ENCODE measurements at regions not wholly inside any gene's neighbourhood (a gene's known extent, or its start where the extent isn't known, plus 50 kb on each side); places are given as distances from the start of the nearest gene placed in this dataset.
"Not testable (repeated sequence)": the region's sequence is repeated elsewhere in the genome, so short reads cannot be mapped to it uniquely, and the experiment has no call there.

DNA sequence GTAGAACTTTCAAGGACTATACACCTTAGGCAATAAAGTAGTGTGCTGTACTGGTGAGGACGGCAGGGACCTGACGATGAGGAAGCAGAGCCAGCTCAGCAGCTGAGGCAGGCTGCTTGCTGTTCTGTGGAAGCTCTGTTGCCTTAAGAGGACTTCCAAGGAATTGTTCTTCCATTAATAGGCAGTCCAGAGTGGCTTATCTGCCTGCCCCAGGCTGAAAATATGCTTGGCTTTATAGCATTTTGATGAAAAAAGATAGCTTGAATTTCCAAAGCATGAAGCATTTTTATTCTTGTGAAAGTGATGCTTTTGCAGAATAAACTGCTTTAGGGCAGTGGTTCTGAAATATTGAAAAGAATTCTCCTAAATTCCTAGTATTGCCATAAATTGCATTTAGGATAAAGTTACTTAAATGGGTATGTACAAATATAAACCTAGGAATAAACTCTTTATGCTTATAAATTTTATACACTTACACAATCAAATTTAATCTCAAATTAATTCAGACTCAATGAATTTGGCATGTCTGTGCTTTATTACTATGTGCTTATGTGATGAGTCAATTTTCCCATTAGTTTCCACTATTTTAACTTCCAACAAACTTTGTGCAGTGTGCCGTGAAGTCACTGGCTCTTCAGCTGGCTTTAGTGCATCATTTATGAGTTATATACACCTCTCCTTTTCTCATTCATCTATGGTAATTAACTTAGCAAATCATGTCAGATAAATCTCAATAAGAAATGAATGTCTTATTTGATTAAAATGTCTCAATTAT lies 231.0 kb upstream of the RASGRP1 start:
- DNase-seq (ENCODE audit: insufficient read length, low spot score) (no peak), FAIRE-seq (no peak)

DNA sequence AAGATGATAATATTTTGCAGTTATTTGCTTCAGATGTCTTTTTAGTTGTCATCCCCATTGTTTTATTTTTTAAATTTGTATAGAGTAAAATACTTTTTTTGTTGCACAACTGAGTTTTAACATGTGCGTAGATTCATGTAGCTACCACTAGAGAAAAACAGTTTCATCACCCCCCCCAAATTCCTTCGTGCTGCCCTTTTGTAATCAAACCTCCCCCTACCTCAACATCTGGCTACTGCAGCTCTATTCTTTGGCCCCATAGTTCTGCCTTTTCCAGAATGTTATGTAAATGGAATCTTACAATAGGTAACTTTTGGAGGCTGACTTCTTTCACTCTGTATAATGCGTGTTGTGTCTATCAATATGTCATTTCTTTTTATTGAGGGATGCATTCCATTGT lies 232.0 kb upstream of the RASGRP1 start:
- DNase-seq (ENCODE audit: insufficient read length, low spot score) (no peak), FAIRE-seq (no peak)

DNA sequence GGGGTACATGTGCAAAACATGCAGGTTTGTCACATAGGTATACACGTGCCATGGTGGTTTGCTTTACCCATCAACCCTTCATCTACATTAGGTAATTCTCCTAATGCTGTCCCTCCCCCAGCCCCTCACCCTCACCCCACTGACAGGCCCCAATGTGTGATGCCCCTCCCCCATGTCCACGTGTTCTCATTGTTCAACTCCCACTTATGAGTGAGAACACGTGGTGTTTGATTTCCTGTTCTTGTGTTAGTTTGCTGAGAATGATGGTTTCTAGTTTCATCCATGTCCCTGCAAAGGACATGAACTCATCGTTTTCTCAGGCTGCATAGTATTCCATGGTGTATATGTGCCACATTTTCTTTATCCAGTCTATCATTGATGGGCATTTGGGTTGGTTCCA lies 232.9 kb upstream of the RASGRP1 start:
- FAIRE-seq: not testable (repeated sequence)

DNA sequence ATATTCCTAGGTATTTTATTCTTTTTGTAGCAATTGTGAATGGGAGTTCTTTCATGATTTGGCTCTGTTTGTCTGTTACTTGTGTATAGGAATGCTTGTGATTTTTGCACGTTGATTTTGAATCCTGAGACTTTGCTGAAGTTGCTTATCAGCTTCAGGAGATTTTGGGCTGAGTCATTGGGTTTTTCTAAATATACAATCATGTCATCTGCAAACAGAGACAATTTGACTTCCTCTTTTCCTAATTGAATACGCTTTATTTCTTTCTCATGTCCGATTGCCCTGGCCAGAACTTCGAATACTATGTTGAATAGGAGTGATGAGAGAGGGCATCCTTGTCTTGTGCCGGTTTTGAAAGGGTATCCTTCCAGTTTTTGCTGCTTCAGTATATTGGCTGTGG lies 234.6 kb upstream of the RASGRP1 start:
- not testable (repeated sequence) for DNase-seq (ENCODE audit: insufficient read length, low spot score); FAIRE-seq

More for the DNA sequence above, 232.9 kb upstream of the RASGRP1 start:
- DNase-seq (ENCODE audit: insufficient read length, low spot score): not testable (repeated sequence)

DNA sequence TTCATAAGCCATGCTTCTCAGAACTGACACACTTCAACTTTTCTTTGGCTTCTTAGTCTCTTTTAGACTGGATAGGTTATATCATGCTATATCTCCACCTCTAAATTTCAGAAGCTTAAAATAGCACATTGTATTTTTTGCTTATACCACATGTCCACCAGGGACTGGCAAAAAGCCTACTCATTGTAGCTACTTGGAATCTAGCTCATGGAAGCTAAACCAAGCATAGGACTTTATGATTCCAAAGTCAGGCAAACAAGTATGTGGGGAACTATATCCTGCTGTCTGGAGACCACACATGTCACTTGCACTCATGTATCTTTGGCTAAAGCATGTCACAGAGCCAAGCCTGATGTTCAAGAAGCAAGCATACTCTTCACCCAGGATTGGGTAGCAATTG lies 245.0 kb upstream of the RASGRP1 start:
- DNase-seq (ENCODE audit: insufficient read length, low spot score) (no peak), FAIRE-seq (no peak)

DNA sequence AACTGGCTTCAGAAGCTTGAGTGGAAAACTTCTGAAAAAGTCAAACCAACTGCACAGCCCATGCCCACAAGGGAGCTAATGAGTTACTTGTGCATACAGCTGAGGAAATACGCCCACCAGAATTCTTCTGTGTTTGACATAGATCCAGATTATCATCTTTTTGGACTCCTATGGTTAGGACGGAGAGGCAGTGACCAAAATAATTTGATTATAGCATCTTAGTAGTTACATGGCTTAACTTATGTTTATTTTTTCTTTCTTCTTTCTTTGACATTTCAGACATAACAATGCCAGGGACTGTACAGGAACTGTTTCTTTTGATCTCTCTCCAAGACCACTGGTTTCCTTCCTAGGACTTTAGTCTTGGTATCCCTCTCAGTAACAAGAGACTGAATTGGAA lies 246.1 kb upstream of the RASGRP1 start:
- no peak for DNase-seq (ENCODE audit: insufficient read length, low spot score)
- FAIRE-seq: no peak

DNA sequence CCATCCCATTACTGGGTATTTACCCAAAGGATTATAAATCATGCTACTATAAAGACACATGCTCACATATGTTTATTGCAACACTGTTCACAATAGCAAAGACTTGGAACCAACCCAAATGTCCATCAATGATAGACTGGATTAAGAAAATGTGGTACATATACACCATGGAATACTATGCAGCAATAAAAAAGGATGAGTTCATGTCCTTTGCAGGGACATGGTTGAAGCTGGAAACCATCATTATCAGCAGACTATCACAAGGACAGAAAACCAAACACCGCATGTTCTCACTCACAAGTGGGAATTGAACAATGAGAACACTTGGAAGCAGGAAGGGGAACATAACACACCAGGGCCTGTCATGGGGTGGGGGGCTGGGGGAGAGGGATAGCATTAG lies 249.6 kb upstream of the RASGRP1 start:
- not testable (repeated sequence) for FAIRE-seq; DNase-seq (ENCODE audit: insufficient read length, low spot score)

DNA sequence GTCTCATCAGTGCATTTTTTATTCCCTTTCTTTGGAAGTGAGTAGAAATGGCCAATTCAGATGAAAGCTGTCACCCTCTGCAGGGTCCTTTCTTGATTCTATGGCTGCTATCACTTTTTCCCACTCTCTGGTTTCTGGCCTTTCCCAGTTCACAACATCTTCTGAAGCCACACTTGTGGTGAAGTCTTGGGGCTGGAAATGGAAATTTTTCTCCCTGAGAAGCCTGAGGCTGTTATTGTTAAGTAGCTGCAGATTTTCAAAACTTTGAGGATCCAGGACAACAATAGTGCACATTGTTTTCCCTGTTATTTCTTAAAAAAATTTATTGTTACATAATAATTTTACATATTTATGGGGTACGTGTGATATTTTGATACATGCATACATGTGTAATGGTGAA lies 250.3 kb upstream of the RASGRP1 start:
- DNase-seq (ENCODE audit: insufficient read length, low spot score): no peak
- no peak for FAIRE-seq

DNA sequence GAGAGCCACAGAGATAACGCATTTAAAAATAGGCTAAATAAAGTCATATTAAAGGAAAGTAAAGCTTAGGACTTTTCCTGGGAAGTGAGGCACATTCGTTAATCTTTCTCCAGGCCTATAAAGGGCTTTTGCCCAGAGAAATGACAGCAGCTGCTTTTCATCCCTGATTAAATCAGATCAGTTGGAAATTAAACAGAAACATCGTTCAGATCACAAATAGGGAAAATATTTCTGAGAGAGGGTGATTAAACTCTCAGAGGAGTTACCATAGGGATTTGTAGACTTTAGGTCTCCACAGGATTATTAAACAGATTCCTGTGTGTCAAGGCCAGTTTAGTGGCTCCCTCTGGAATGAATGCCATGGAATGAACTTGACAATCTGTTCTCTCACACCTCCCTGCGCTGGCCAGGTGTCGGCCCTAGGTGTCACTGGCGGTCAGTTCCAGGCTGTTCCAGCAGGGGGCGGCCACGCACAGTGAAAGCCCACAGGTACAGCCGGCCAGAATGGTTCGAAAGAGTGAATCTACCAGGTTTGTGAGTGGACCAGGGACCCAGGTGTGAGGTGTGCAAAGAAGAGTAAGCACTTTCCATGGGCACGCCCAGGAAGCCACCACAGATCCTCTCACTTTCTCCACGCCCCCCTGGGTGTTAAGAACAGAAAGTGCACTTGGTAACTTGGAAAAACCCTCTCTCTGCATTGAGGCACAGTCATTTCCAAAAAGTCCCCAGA lies 253.0 kb upstream of the RASGRP1 start:
- DNase-seq (ENCODE audit: insufficient read length, low spot score): peak; percentile 61
- FAIRE-seq: peak; percentile 57

DNA sequence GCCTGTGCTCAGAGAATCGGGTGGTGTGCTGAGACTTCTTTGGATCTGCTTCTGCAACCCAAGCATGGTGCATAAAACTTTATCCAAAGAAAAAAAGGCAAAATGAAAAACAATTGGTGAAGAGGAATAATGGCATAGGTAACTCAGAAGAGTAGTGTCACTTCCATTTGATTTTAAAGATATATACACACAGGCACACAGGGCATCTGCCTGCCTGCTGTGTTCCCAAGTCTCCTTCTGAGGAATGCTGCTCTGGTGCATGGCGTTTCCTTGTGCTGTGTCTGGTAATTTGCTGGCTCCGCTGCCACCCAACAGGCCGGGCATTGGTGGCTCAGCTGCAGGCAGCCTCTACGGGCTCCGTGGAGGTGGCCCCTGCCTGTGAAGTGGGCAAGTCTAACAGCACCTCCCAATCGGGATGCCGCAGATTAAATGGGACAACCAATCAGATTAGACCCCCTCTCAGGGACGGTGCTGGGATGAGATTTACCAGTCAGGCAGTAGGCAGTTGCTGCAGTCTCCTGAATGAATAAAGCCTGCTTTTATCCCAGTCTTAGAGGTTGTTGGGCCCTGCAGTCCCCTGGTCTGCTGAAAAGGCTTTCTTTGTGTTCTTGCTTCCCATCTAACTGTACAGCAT lies 253.7 kb upstream of the RASGRP1 start:
- FAIRE-seq: no peak
- no peak for DNase-seq (ENCODE audit: insufficient read length, low spot score)

DNA sequence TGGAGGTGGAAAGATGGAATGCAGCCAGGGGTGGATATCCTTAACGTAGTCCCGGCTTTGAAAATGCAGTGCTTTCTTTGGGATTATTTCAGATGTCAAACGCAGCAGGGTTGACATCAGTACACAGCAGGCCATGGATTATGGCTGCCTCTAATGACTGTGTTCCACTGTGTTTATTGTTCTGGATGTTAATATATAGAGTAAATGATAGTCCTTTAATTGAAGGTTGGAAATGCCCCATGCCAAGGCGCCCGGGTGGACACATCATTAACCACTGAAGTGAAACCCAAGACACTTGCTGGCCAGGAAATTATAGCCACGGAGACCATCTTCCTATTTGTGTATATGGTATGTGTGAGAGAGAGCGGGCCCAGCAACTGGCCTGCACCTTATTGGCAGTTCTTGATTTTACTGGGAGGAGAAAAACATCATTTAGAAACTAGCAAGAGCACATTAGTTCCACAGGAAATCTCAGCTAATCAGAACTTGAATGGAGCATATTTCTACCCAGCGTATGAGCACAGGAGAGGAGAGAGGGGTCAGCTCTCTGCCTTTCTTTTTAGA lies 254.9 kb upstream of the RASGRP1 start:
- no peak for FAIRE-seq
- no peak for DNase-seq (ENCODE audit: insufficient read length, low spot score)

DNA sequence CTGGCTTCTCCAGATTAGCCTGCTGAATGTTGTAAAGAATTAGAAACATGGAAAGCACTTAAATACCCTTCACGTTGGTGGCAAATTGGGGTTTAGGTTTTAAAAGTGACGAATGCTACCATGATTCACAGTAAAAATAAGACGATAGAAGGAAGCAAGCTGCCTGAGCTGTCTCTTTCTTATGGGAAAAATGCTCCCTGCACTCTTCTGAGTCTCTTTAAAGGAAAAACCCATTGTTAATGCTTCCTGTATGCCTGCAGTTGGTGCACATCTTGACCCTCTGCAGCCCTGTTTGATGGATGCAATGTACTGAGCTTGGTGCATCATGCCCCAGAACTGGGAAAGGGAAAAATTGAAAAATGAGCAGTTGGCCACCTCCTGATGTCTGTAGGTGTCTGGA lies 258.6 kb upstream of the RASGRP1 start:
- no peak for DNase-seq (ENCODE audit: insufficient read length, low spot score)
- no peak for FAIRE-seq

DNA sequence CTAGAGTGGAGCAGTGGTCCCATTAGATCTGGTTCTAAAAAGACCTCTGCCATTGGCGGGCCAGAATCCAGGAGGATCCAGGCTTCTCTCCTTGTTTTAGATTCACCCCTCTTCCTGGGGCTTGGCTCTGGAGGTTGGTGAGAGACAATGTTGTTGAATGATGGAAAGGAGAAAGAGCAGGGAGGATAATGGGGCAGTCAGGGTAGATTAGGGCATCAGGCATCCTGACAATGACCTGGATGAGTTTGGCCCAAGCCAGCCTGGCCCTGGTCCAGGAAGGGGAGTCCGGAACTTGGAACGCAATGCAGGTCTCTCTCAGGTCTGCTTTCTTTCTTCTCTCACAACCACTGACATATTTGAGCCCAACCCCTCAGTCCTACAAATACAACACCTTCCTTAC lies 260.1 kb upstream of the RASGRP1 start:
- FAIRE-seq: no peak

DNA sequence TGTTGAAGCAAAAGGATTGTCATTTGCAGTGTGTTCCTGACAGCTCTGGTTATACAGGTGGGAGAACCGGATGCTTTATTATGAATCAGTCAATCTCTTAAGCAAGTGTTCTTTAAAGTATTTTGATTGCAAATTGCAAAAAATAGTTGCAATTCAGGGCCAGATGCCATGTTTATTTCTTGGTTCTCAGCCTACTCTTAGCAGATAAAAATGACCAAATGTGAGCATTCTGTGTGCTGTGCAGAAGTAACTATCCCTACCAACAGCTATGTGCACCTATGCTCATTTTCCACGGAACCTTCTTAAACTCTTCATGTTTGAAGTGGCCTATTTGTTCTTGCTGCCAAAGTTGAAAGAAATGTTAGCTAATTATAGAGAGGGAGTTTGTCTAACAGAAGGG lies 262.3 kb upstream of the RASGRP1 start:
- DNase-seq (ENCODE audit: insufficient read length, low spot score) (no peak), FAIRE-seq (no peak)

More for the DNA sequence above, 260.1 kb upstream of the RASGRP1 start:
- no peak for DNase-seq (ENCODE audit: insufficient read length, low spot score)

DNA sequence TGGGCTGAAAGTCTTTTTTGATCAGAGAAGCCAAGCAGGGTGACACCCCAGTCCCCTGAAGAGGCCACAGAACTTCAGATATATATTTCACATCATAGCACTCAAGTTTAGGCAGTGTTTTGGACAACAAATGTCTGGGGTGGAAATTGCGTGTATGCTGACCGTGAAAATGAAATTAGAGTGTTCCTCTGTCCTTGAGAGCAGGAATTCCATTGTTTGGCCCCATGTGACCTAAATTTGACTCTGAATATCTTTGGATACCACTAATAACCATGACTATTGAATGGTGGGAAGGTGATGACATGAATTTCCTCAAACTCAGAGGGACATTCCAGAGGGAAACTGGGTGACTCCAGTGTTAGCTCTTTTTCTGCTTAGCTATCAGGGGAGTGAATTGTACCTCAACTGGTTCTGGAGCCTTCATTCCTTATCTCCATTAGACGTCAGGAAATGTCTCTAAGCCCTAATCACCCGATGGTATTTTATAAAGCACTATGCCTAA lies 263.5 kb upstream of the RASGRP1 start:
- FAIRE-seq (no peak), DNase-seq (ENCODE audit: insufficient read length, low spot score) (no peak)

DNA sequence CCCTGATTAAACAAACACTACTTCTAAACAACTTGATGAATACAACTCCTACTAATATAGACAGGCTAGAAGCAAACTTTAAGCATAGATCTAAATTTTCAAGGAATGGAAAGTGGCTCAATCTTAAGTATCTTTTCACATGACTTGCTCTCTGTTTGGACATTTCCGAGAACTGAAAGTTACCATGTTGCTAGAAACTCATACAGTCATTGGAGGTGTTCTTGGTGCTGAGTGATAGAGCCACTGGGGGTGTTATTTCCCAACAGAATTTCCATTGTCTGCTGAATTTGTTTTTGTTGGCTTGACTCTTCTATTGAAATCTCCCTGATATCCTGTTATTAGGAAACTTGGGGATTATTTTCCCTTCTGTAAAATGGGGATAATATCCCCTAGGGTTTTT lies 264.5 kb upstream of the RASGRP1 start:
- FAIRE-seq (no peak), DNase-seq (ENCODE audit: insufficient read length, low spot score) (no peak)

DNA sequence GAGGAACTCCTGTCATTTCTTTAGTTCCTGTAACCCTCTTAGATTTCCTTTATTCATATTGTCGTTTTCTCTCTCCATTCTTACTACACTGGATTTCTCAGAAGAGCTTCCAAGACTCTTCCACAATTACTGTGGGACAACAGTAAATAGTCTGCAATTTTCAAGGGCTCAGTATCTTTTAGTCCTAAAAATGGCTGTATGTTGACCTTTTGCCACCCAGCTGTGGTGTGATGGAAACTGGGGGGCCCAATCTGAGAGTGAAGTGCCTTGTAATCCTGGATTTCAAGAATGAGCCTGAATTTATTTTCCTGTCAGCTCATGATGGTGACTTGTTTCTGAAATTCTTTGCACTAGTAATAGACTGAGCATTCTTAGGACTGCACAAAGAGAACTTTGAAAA lies 277.6 kb upstream of the RASGRP1 start:
- FAIRE-seq: no peak
- DNase-seq (ENCODE audit: insufficient read length, low spot score): no peak

DNA sequence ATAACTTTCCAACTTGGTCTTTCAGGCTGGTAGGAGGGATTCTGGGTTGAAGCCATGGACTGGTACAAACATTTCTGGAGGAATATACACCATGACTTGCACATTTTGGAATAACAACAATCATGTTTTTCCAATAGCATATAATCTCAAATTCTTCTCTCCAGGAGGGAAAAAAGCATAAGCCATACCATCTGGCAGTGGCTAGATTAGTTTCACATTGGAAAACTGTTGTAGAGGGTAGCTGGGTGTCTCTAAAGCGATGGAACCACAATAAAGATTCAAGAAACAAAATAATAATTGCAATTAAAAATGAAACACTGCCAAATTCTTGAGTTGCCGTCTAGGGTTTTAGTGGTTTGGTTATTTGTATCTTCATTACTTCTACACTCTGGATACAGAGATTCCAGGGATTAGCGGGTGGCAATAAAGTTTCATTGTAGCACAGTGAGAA lies 278.5 kb upstream of the RASGRP1 start:
- no peak for DNase-seq (ENCODE audit: insufficient read length, low spot score)

DNA sequence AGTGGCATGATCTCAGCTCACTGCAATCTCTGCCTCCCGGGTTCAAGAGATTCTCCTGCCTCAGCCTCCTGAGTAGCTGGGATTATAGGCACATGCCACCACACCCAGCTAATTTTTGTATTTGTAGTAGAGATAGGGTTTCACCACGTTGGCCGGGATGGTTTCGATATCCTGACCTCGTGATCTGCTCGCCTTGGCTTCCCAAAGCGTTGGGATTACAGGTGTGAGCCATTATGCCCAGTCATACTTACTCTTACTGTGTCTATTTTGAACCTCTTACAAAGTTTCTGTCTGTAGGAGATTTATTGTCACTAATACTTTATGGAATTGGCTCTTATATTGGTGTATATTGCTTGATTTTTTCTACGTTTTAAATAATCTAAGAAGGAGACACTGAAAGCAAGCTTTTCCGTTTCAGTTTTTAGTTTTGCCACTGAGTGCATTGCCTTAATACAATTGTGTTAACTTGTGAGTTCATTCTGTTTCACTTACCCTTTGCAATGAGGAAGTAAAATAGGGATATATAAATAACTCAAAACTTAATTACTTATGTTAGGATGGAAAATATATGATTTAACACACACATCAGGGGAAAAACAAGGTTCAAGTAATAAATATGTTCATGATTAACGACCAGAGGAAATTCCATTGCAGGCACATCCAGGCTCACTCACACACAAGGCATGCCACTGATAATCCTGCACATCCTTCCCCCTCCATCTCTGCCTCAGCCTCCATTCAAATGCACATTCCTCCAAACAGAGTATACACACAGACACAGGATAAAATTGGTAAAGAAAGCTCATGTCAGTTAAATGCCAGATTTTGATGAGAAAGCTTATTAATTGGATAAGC lies 279.3 kb upstream of the RASGRP1 start:
- FAIRE-seq (no peak), DNase-seq (ENCODE audit: insufficient read length, low spot score) (no peak)

More for the DNA sequence above, 278.5 kb upstream of the RASGRP1 start:
- no peak for FAIRE-seq

DNA sequence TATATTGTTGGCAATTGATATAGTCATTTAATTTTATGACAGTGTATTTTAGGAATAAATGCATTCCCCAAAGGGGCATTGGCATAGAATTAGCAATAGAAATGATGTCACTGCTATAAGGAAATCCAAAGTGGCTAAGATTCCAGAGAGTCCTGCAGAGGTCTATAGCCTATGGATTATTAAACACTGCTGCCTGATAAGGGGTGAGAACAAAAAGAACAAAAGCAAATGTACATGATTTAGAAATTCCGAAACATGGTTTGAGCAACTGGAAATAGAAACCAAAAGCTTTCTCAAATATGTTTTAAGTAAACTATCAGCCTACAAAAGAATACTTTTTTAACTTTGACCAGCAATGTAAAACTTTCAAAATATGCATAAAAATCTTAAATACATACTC lies 280.1 kb upstream of the RASGRP1 start:
- no peak for DNase-seq (ENCODE audit: insufficient read length, low spot score)
- no peak for FAIRE-seq

All from GM19239 (cell line).